VCaP (cell line): ENCODE measurements at regions not wholly inside any gene's neighbourhood (a gene's known extent, or its start where the extent isn't known, plus 50 kb on each side); places are given as distances from the start of the nearest gene placed in this dataset.

ENCODE experiments used
- H3K27ac ChIP-seq: fragments of 450-650 bp; 2 replicates; pipeline ENCODE4 v1.5.1; 2017
- CTCF ChIP-seq: fragments of 450-650 bp; conservative IDR thresholded peaks from 2 replicates; pipeline ENCODE4 v1.5.1; 2017; ENCODE audit warnings: mild to moderate bottlenecking, moderate library complexity

- no peak overlapping the region for H3K27ac ChIP-seq
- no peak for TF ChIP-seq CTCF
Measured at GRCh38 chr4:155076256-155076785, 132.1 kb upstream of the NPY2R start.

GRCh38 chr4:155077452-155078229 is 130.8 kb upstream of the NPY2R start:
- TF ChIP-seq CTCF = no peak
- H3K27ac ChIP-seq = no peak overlapping the region

- TF ChIP-seq CTCF = no peak
- no peak overlapping the region for H3K27ac ChIP-seq
Measured at GRCh38 chr4:155079871-155080270, 128.6 kb upstream of the NPY2R start.

- H3K27ac ChIP-seq = no peak overlapping the region
- no peak for TF ChIP-seq CTCF
Measured at GRCh38 chr4:155081222-155081621, 127.2 kb upstream of the NPY2R start.

- TF ChIP-seq CTCF = no peak
- H3K27ac ChIP-seq = no peak overlapping the region
Measured at GRCh38 chr4:155085843-155086530, 122.4 kb upstream of the NPY2R start.

- no peak overlapping the region for H3K27ac ChIP-seq
- TF ChIP-seq CTCF = no peak
Measured at GRCh38 chr4:155094201-155094820, 114.1 kb upstream of the NPY2R start.

- no peak for TF ChIP-seq CTCF
- peak overlapping the region; percentile 41; the same call in 1 of the 2 replicates for H3K27ac ChIP-seq
Measured at GRCh38 chr4:155099231-155099630, 109.2 kb upstream of the NPY2R start.
